Neural cell (in vitro differentiated cells): ENCODE measurements at regions not wholly inside any gene's neighbourhood (a gene's known extent, or its start where the extent isn't known, plus 50 kb on each side); places are given as distances from the start of the nearest gene placed in this dataset.

Experiments
- H2AFZ ChIP-seq: fragments of 200-600, 300-800 bp; sonication (generic), shearing (Covaris generic); 2 replicates; pipeline ENCODE4 v1.6.0; 2014; ENCODE audit warnings: low read depth, mild to moderate bottlenecking, antibody characterized with exemption, low read length, moderate library complexity
- H3F3A ChIP-seq: fragments of 200-600 bp; shearing (Covaris generic); 2 replicates; pipeline ENCODE4 v1.6.1; 2016; ENCODE audit warnings: mild to moderate bottlenecking, moderate library complexity, mixed read lengths, antibody characterized with exemption, low read length; ENCODE audit not compliant: insufficient read depth, poor library complexity, severe bottlenecking
- H3K27ac ChIP-seq: fragments of 200-600, 300-800 bp; sonication (generic), shearing (Covaris generic); 2 replicates; pipeline ENCODE4 v1.5.1; 2014; ENCODE audit warnings: mild to moderate bottlenecking, low read length, moderate library complexity
- H3K27me3 ChIP-seq: fragments of 300-800, 200-600 bp; sonication (generic), shearing (Covaris generic); 2 replicates; pipeline ENCODE4 v1.6.0; 2014; ENCODE audit warnings: mild to moderate bottlenecking, low read depth, low read length, moderate library complexity; ENCODE audit not compliant: insufficient read depth
- H3K36me3 ChIP-seq: fragments of 300-800, 200-600 bp; sonication (generic), shearing (Covaris generic); 2 replicates; pipeline ENCODE4 v1.5.1; 2014; ENCODE audit warnings: mild to moderate bottlenecking, antibody characterized with exemption, low read length, moderate library complexity; ENCODE audit not compliant: insufficient read depth
- H3K4me2 ChIP-seq: fragments of 300-800, 200-600 bp; sonication (generic), shearing (Covaris generic); 2 replicates; pipeline ENCODE4 v1.6.0; 2014; ENCODE audit warnings: mild to moderate bottlenecking, low read length
- H3K4me3 ChIP-seq: fragments of 300-800, 200-600 bp; sonication (generic), shearing (Covaris generic); 2 replicates; pipeline ENCODE4 v1.5.1; 2014; ENCODE audit warnings: mild to moderate bottlenecking, low read length, moderate library complexity
- H3K79me2 ChIP-seq: fragments of 200-600 bp; shearing (Covaris generic); replicated peaks from 2 replicates; pipeline ENCODE4 v1.6.0; 2014; ENCODE audit warnings: mild to moderate bottlenecking, low read length, moderate library complexity; ENCODE audit not compliant: insufficient read depth
- H3K9ac ChIP-seq: fragments of 300-800, 200-600 bp; sonication (generic), shearing (Covaris generic); 2 replicates; pipeline ENCODE4 v1.6.1; 2016; ENCODE audit warnings: mild to moderate bottlenecking, low read length, mixed read lengths
- H3K9me2 ChIP-seq: fragments of 200-600 bp; shearing (Covaris generic); 2 replicates; pipeline ENCODE4 v1.6.1; 2016; ENCODE audit warnings: mild to moderate bottlenecking, low read length, mixed read lengths; ENCODE audit not compliant: insufficient read depth
- H3K9me3 ChIP-seq: fragments of 200-600, 300-800 bp; sonication (generic), shearing (Covaris generic); 2 replicates; pipeline ENCODE4 v1.6.1; 2016; ENCODE audit warnings: mild to moderate bottlenecking, mixed run types, low read length, moderate library complexity, mixed read lengths
- H4K20me1 ChIP-seq: fragments of 200-600 bp; shearing (Covaris generic); 2 replicates; pipeline ENCODE4 v1.6.1; 2016; ENCODE audit warnings: mild to moderate bottlenecking, mixed run types; ENCODE audit not compliant: insufficient read depth
- CTCF ChIP-seq: fragments of 450-650 bp; IDR thresholded peaks from 2 replicates; pipeline ENCODE4 v1.5.1; 2014; ENCODE audit warnings: antibody characterized with exemption, mild to moderate bottlenecking, moderate library complexity; ENCODE audit not compliant: poor library complexity, severe bottlenecking
- EP300 ChIP-seq: fragments of 450-650 bp; conservative IDR thresholded peaks from 2 replicates; pipeline ENCODE4 v1.6.1; 2014; ENCODE audit warnings: antibody characterized with exemption, mild to moderate bottlenecking, moderate library complexity; ENCODE audit not compliant: poor library complexity, severe bottlenecking
- EZH2 ChIP-seq: fragments of 200-600, 300-800 bp; shearing (Covaris generic), sonication (generic); IDR thresholded peaks from 2 replicates; pipeline ENCODE4 v1.6.1; 2014; ENCODE audit warnings: antibody characterized with exemption, low read length, borderline replicate concordance, mild to moderate bottlenecking; ENCODE audit not compliant: insufficient read depth, poor library complexity, severe bottlenecking
- MXI1 ChIP-seq: fragments of 450-650 bp; conservative IDR thresholded peaks from 2 replicates; pipeline ENCODE4 v1.6.1; 2014; ENCODE audit warnings: antibody characterized with exemption, mild to moderate bottlenecking; ENCODE audit not compliant: poor library complexity, severe bottlenecking
- POLR2AphosphoS5 ChIP-seq: IDR thresholded peaks from 2 replicates; pipeline ENCODE4 v1.6.1; 2012
- RAD21 ChIP-seq: fragments of 450-650 bp; conservative IDR thresholded peaks from 2 replicates; pipeline ENCODE4 v1.6.1; 2014; ENCODE audit warnings: antibody characterized with exemption, mild to moderate bottlenecking, moderate library complexity
- SMC3 ChIP-seq: fragments of 450-650 bp; conservative IDR thresholded peaks from 2 replicates; pipeline ENCODE4 v1.6.1; 2014; ENCODE audit warnings: antibody characterized with exemption, mild to moderate bottlenecking, moderate library complexity; ENCODE audit not compliant: poor library complexity
- TAF1 ChIP-seq: IDR thresholded peaks from 2 replicates; pipeline ENCODE4 v1.6.1; 2012; ENCODE audit warnings: low read depth
- TF ChIP-seq, protein P1 (sequence below): IDR thresholded peaks from 2 replicates; pipeline ENCODE4 v1.6.1; 2012; ENCODE audit warnings: borderline replicate concordance

DNA sequence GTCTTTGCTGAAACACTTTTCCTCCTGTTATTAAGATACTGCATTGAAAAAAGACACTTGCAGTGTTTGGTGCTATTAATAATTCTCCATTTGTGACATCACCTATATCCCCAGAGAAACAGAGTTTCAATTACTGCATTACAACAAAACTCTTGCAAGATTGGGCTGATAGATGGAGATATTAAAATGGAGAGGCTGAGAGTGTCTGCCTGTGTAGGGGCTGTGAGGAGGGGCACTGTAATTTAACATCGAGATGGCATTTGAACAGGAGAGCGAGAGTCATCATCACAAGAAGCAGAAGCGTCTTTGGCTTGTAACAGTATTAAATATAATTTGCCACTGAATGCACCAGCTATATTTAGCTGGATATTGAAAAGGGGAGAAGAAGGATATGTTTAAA lies 316.5 kb downstream of the CDH26 start:
- peak; percentile 28 for TF ChIP-seq POLR2AphosphoS5
- TF ChIP-seq CTCF: no peak

GRCh38 chr20:60281295-60281694 lies 323.1 kb downstream of the CDH26 start:
- H3K4me2 ChIP-seq: no peak overlapping the region
- no peaks in the 10 kb centered on the region for H3K79me2 ChIP-seq
- no peak overlapping the region for H3K9ac ChIP-seq
- H3K36me3 ChIP-seq: no peaks in the 10 kb centered on the region
- H4K20me1 ChIP-seq: no peaks in the 10 kb centered on the region
- H3K9me3 ChIP-seq: no peaks in the 10 kb centered on the region
- H3K4me3 ChIP-seq: no peak overlapping the region
- no peak overlapping the region for H2AFZ ChIP-seq
- no peak overlapping the region for H3K27ac ChIP-seq
- no peaks in the 10 kb centered on the region for H3F3A ChIP-seq
- no peaks in the 10 kb centered on the region for H3K27me3 ChIP-seq
- TF ChIP-seq SMC3 (no peak), EP300 (no peak), CTCF (no peak), RAD21 (no peak), MXI1 (no peak), EZH2 (no peak), POLR2AphosphoS5 (no peak), TAF1 (no peak)
- TF ChIP-seq, protein P1, sequence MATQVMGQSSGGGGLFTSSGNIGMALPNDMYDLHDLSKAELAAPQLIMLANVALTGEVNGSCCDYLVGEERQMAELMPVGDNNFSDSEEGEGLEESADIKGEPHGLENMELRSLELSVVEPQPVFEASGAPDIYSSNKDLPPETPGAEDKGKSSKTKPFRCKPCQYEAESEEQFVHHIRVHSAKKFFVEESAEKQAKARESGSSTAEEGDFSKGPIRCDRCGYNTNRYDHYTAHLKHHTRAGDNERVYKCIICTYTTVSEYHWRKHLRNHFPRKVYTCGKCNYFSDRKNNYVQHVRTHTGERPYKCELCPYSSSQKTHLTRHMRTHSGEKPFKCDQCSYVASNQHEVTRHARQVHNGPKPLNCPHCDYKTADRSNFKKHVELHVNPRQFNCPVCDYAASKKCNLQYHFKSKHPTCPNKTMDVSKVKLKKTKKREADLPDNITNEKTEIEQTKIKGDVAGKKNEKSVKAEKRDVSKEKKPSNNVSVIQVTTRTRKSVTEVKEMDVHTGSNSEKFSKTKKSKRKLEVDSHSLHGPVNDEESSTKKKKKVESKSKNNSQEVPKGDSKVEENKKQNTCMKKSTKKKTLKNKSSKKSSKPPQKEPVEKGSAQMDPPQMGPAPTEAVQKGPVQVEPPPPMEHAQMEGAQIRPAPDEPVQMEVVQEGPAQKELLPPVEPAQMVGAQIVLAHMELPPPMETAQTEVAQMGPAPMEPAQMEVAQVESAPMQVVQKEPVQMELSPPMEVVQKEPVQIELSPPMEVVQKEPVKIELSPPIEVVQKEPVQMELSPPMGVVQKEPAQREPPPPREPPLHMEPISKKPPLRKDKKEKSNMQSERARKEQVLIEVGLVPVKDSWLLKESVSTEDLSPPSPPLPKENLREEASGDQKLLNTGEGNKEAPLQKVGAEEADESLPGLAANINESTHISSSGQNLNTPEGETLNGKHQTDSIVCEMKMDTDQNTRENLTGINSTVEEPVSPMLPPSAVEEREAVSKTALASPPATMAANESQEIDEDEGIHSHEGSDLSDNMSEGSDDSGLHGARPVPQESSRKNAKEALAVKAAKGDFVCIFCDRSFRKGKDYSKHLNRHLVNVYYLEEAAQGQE: no peak
- H3K9me2 ChIP-seq: no peaks in the 10 kb centered on the region

More for the DNA sequence above, 316.5 kb downstream of the CDH26 start:
- Histone ChIP-seq H3K4me2 (peak overlapping the region; percentile 20), H3K9me3 (no peaks in the 10 kb centered on the region), H3K4me3 (peak overlapping the region; percentile 40), H4K20me1 (no peaks in the 10 kb centered on the region), H3K9ac (peak overlapping the region; percentile 44), H3K79me2 (no peaks in the 10 kb centered on the region), H3K9me2 (no peaks in the 10 kb centered on the region), H3F3A (no peaks in the 10 kb centered on the region), H3K36me3 (no peaks in the 10 kb centered on the region), H3K27me3 (no peaks in the 10 kb centered on the region), H2AFZ (no peak overlapping the region), H3K27ac (peak overlapping the region; percentile 85)
